Suprapubic skin (tissue), 4 donors: ENCODE measurements at regions not wholly inside any gene's neighbourhood (a gene's known extent, or its start where the extent isn't known, plus 50 kb on each side); places are given as distances from the start of the nearest gene placed in this dataset.

Source experiments
- DNase-seq, 2 donors: peaks; one replicate each; pipeline ENCODE4 v3.0.0-alpha.2; 2019; ENCODE audit warnings: low spot score in 2 of 2
- H3K27ac ChIP-seq: fragments of 200-600 bp; sonication (generic); one replicate; pipeline ENCODE4 v1.5.1; 2019
- H3K27me3 ChIP-seq: fragments of 200-600 bp; sonication (generic); one replicate; pipeline ENCODE4 v1.5.1; 2019
- H3K36me3 ChIP-seq: fragments of 200-600 bp; sonication (generic); one replicate; pipeline ENCODE4 v1.5.1; 2019
- H3K4me1 ChIP-seq: fragments of 200-600 bp; sonication (generic); one replicate; pipeline ENCODE4 v1.5.1; 2019
- H3K4me3 ChIP-seq: fragments of 200-600 bp; sonication (generic); one replicate; pipeline ENCODE4 v1.5.1; 2019; ENCODE audit warnings: mild to moderate bottlenecking
- H3K9me3 ChIP-seq: fragments of 200-600 bp; sonication (generic); one replicate; pipeline ENCODE4 v1.5.1; 2019
- EP300 ChIP-seq: sonication (generic); formaldehyde crosslinking; IDR thresholded peaks from one replicate; pipeline ENCODE4 v1.6.1; 2017; ENCODE audit warnings: antibody characterized with exemption
- POLR2A ChIP-seq, 2 donors: fragments of 450-650 bp; IDR thresholded peaks; one replicate each; pipeline ENCODE4 v1.6.1; 2017; ENCODE audit warnings: antibody characterized with exemption in 2 of 2, mild to moderate bottlenecking in 2 of 2, moderate library complexity in 2 of 2
- POLR2AphosphoS5 ChIP-seq, 3 donors: sonication (generic); formaldehyde crosslinking; IDR thresholded peaks; one replicate each; pipeline ENCODE4 v1.6.1; 2017; ENCODE audit warnings: antibody characterized with exemption in 3 of 3
- WGBS: methylation state at CpG from one replicate; pipeline ENCODE4 v1.1.5; 2018; 5-methylcytosine and 5-hydroxymethylcytosine counted together
- TF ChIP-seq, protein P1 (sequence below), 2 donors: fragments of 200-600 bp in 1 of 2; fragments of 450-650 bp in 1 of 2; sonication (generic) in 1 of 2; IDR thresholded peaks; one replicate each; pipeline ENCODE4 v1.5.1; 2016 to 2019; ENCODE audit warnings: antibody characterized with exemption in 2 of 2, mild to moderate bottlenecking in 1 of 2, moderate library complexity in 1 of 2

DNA sequence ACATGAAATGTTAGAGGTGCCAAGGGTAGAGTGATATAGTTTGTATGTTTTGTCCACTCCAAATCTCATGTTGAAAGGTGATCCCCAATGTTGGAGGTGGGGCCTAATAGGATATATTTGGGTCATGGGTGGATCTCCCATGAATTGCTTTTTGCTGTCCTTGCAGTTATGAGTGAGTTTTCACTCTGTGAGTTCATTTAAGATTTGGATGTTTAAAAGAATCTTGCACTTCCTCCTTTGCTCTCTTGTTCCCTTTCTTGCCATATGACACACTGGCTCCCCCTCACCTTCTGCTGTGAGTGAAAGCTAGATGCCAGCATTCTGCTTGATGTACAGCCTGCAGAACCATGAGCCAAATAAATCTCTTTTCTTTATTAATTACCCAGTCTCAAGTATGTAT is 269.2 kb downstream of the ZWINT start:
- no peaks in the 10 kb centered on the region for H3K36me3 ChIP-seq
- H3K27me3 ChIP-seq, result no peaks in the 10 kb centered on the region
- no peak for TF ChIP-seq POLR2AphosphoS5 (IDR thresholded peaks at IDR 0.05)
- TF ChIP-seq, protein P1, sequence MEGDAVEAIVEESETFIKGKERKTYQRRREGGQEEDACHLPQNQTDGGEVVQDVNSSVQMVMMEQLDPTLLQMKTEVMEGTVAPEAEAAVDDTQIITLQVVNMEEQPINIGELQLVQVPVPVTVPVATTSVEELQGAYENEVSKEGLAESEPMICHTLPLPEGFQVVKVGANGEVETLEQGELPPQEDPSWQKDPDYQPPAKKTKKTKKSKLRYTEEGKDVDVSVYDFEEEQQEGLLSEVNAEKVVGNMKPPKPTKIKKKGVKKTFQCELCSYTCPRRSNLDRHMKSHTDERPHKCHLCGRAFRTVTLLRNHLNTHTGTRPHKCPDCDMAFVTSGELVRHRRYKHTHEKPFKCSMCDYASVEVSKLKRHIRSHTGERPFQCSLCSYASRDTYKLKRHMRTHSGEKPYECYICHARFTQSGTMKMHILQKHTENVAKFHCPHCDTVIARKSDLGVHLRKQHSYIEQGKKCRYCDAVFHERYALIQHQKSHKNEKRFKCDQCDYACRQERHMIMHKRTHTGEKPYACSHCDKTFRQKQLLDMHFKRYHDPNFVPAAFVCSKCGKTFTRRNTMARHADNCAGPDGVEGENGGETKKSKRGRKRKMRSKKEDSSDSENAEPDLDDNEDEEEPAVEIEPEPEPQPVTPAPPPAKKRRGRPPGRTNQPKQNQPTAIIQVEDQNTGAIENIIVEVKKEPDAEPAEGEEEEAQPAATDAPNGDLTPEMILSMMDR (IDR thresholded peaks at IDR 0.05), result no peak

DNA sequence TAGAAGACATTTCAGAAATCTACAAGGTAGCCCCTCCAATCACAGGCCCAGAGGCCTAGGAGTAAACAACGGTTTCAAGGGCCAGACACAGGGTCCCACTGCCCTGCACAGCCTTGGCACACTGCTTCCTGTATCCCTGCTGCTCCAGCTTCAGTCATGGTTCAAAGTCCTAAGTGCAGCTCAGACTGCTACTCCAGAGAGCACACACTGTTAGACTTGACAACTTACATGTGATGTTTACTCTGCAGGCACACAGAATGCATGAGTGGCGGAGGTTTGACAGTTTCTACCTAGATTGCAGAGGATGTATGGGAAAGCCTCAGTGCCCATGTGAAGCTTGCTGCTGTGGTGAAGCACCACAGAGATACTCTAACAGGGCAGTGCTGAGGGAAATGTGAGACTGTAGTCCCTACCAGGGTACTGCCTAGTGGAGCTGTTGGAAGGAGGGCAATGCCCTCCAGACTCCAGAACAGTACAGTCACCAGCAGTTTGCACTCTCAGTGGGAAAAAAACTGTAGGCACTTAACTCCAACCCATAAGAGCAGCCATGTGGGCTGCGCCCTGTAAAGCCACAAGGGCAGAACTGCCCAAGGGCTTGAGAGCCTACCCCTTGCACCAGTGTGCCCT is 270.0 kb downstream of the ZWINT start:
- H3K27me3 ChIP-seq, result no peaks in the 10 kb centered on the region
- H3K4me1 ChIP-seq, result no peaks in the 10 kb centered on the region
- TF ChIP-seq POLR2AphosphoS5 (IDR thresholded peaks at IDR 0.05) (no peak), POLR2A (IDR thresholded peaks at IDR 0.05) (no peak), EP300 (no peak)
- TF ChIP-seq, protein P1 (IDR thresholded peaks at IDR 0.05), result no peak
- H3K9me3 ChIP-seq, result peaks cover 3% of the 10 kb centered on the region
- 84% methylated on average over 3 of the region's 3 CpGs for WGBS
- H3K4me3 ChIP-seq, result no peak overlapping the region
- H3K27ac ChIP-seq, result no peak overlapping the region
- no peak for DNase-seq
- H3K36me3 ChIP-seq, result no peaks in the 10 kb centered on the region

More for the DNA sequence above, 269.2 kb downstream of the ZWINT start:
- Histone ChIP-seq H3K9me3 (peaks cover 3% of the 10 kb centered on the region), H3K4me3 (no peak overlapping the region), H3K27ac (no peak overlapping the region), H3K4me1 (no peaks in the 10 kb centered on the region)
- DNase-seq, result no peak

DNA sequence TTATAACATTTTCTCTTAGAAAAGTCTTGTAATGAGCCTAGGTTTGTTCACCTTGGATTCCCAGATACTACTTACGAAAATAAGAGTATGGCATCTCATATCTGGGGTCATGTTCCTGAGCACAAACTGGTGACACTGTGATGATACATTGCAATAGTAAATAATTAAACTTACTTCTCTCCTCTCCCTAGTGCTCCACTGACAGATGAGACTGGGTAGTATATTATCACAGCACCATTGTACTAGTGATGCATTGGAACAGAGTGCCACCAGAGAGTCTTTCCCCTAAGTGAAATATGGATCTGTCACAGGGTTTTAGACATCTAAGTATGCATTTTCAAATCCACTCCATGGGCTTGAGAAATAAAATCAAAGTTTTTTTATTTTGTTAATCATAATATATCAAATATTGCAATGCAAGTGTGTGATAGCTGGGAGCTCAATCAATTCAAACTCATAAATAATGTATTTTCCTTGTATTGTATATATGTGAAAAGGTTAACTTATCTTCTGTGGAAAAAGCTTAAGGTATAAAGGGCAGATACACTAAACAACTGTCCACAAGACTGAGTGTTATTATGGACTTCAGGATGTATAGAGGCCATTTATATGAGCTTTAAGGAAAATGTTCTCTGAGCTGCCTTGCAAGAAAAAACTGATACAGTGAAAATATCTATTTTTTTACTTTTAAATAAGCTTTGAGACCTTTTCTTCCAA is 275.5 kb downstream of the ZWINT start:
- Histone ChIP-seq H3K27ac (no peak overlapping the region), H3K27me3 (no peaks in the 10 kb centered on the region), H3K4me1 (no peaks in the 10 kb centered on the region), H3K9me3 (no peaks in the 10 kb centered on the region), H3K36me3 (no peaks in the 10 kb centered on the region), H3K4me3 (no peak overlapping the region)
- no peak for DNase-seq
- TF ChIP-seq, protein P1 (IDR thresholded peaks at IDR 0.05), result no peak
- TF ChIP-seq POLR2AphosphoS5 (IDR thresholded peaks at IDR 0.05) (no peak), EP300 (no peak), POLR2A (IDR thresholded peaks at IDR 0.05) (no peak)
- WGBS, result 75% methylated on average over 1 of the region's 1 CpG

DNA sequence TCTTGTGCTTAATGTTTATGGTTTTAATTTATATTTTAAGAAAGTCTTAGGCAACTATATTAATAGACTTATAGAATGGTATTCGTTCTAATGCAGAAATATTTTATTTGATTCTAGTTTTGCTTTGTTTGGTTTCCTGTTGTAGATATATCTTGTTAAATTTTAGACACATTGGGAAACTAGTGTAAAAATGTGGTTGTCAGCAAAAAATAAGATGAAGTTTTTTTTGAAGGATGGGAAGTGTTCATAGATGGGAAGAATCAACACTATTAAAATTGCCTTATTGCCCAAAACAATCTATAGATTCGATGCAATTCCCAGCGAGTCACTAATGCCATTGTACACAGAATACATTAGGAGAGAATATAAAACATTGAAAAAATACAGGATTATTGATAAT is 278.9 kb downstream of the ZWINT start:
- no peak overlapping the region for H3K27ac ChIP-seq
- TF ChIP-seq, protein P1 (IDR thresholded peaks at IDR 0.05), result no peak
- TF ChIP-seq POLR2AphosphoS5 (IDR thresholded peaks at IDR 0.05) (no peak), EP300 (no peak), POLR2A (IDR thresholded peaks at IDR 0.05) (no peak)
- H3K4me1 ChIP-seq, result no peaks in the 10 kb centered on the region
- no peaks in the 10 kb centered on the region for H3K27me3 ChIP-seq
- H3K36me3 ChIP-seq, result no peaks in the 10 kb centered on the region
- 86% methylated on average over 3 of the region's 3 CpGs for WGBS
- no peak for DNase-seq
- H3K4me3 ChIP-seq, result no peak overlapping the region
- H3K9me3 ChIP-seq, result no peaks in the 10 kb centered on the region

DNA sequence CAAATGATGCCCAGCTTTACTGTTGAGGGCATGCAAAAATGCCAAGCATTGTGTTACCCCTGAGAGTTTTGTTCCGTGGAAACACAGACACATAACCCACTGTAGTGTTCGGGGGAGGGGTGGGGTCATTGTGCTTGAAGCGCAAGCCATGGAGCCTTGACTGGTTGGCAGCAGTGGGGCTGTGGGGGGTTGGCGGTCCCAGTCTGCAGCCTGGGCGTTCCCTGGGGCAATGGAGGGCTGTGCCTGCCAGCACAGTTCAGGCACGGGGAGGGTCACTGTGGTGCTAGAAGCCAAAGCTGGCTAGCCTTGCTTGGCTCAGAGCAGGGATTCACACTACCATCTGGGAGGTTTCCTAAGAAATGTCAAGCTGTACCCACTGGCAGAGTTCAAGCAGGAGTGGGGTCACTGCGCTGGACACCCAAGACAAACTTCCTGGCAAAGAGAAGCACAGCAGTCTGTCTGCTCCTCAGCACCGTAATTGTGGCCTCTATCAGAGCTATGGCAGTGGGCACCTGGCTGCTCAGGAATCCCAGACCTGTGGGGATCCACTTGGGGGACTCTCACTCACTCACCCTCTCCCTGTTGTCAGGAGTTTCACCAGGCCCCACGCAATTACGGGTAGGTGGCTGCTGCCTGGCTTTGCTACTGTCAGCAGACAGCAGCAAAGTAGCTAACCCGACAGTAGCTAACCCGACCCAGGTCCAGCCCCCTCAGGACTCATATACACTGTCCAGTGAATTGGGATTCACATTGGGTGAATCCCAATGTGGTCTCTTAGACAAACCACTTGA is 292.4 kb downstream of the ZWINT start:
- Histone ChIP-seq H3K4me1 (no peaks in the 10 kb centered on the region), H3K4me3 (no peak overlapping the region), H3K27me3 (no peaks in the 10 kb centered on the region), H3K27ac (no peak overlapping the region), H3K9me3 (peaks cover 4% of the 10 kb centered on the region), H3K36me3 (no peaks in the 10 kb centered on the region)
- TF ChIP-seq, protein P1 (IDR thresholded peaks at IDR 0.05), result no peak
- TF ChIP-seq POLR2AphosphoS5 (IDR thresholded peaks at IDR 0.05) (no peak), EP300 (no peak), POLR2A (IDR thresholded peaks at IDR 0.05) (no peak)
- WGBS, result 85% methylated on average over 9 of the region's 12 CpGs
- DNase-seq, result no peak
